Stimulated activated CD8-positive, alpha-beta memory T cell treated with anti-CD3 and anti-CD28 coated beads, Interleukin-4, amount 100 ng/mL, for 1 hour (primary cell): ENCODE measurements at regions not wholly inside any gene's neighbourhood (a gene's known extent, or its start where the extent isn't known, plus 50 kb on each side); places are given as distances from the start of the nearest gene placed in this dataset.
"Not testable (repeated sequence)": the region's sequence is repeated elsewhere in the genome, so short reads cannot be mapped to it uniquely, and the experiment has no call there.

ENCODE experiments used
- DNase-seq, 2 donors: peaks; one replicate each; pipeline ENCODE4 v3.0.0-alpha.2; 2020; ENCODE audit warnings: low read depth in 2 of 2, low spot score in 1 of 2

- not testable (repeated sequence) for DNase-seq
These were observed 388.6 kb upstream of the FRG1 start for GRCh38 chr4:189551931-189552670.

- not testable (repeated sequence) for DNase-seq
These were observed 380.1 kb upstream of the FRG1 start for GRCh38 chr4:189560605-189561004.

DNA sequence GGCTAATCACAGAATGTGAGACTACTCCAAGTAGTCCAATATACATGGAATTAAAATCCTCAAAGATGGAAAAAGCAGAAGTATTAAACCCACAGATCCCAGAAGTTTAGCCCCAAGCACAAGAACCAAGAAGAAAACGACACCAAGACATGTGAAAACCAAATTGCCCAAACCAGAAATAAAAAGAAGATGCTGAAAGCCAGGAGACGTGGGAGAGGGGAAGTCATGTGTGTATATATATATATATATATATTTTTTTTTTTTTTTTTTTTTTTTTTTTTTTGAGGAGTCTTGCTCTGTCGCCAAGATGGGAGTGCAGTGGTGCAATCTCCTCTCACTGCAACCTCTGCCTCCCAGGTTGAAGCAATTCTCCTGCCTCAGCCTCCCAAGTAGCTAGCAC lies 376.9 kb upstream of the FRG1 start:
- not testable (repeated sequence) for DNase-seq

- not testable (repeated sequence) for DNase-seq
These were observed 374.4 kb upstream of the FRG1 start for GRCh38 chr4:189566271-189566670.

GRCh38 chr4:189566900-189567299 lies 373.8 kb upstream of the FRG1 start:
- DNase-seq: not testable (repeated sequence)

- not testable (repeated sequence) for DNase-seq
These were observed 361.0 kb upstream of the FRG1 start for GRCh38 chr4:189579645-189580044.

GRCh38 chr4:189586908-189587632 lies 353.6 kb upstream of the FRG1 start:
- not testable (repeated sequence) for DNase-seq

DNA sequence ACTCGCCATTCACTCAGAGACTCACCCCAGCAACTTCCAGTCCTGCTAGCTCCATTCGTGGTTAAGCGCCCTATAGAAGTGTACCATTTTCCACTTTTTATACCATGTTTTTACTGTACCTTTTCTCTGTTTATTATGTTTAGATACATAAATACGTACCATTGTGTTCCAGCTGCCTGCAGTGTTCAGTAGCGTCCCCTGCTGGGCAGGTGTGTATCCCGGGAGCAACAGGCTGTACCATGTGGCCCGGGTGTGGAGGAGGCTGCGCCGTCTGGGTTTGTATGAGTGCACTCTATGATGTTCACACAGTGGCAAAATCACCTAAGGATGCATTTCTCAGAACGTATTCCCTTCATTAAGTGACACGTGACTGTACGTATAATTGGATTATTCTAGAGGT lies 351.5 kb upstream of the FRG1 start:
- DNase-seq: not testable (repeated sequence)

DNA sequence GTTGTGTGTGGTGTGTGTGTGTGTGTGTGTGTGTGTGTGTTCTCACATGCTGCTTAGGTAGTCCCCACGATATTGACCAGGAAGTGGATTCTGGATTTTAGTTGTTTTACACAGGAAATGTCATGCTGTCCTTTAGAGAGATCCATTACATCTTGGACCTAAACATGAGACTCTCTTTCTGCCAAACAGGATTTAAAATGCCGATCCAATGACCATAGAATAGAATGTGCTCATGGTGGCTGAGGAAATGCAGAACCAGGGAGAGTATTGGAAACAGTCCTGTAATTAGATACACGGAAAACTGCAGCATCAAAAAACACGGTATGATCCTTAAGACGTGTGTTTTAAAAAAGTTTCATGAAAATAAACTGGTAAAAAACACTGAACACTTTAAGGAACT lies 347.8 kb upstream of the FRG1 start:
- no peak for DNase-seq

DNA sequence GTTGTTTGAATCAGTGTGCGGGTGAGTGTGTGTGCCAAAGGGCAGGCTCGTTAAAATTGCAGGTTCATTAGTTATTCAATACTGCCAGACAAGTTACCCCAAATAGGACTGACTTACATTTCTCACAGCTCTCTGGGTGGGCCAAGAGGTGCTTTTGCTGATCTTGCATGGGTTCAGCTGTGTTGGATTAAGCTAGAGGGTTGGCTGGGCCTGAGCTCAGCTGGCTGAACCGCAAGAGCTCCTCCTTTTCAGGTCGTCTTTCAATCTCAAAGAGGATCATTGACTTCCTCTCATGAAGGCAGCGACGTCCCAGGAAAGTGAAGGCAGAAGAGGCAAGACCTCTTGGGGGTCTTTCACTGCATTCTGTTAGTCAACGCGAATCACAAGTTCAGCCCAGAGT lies 343.3 kb upstream of the FRG1 start:
- DNase-seq: no peak

GRCh38 chr4:189600264-189600663 lies 340.4 kb upstream of the FRG1 start:
- DNase-seq: no peak

DNA sequence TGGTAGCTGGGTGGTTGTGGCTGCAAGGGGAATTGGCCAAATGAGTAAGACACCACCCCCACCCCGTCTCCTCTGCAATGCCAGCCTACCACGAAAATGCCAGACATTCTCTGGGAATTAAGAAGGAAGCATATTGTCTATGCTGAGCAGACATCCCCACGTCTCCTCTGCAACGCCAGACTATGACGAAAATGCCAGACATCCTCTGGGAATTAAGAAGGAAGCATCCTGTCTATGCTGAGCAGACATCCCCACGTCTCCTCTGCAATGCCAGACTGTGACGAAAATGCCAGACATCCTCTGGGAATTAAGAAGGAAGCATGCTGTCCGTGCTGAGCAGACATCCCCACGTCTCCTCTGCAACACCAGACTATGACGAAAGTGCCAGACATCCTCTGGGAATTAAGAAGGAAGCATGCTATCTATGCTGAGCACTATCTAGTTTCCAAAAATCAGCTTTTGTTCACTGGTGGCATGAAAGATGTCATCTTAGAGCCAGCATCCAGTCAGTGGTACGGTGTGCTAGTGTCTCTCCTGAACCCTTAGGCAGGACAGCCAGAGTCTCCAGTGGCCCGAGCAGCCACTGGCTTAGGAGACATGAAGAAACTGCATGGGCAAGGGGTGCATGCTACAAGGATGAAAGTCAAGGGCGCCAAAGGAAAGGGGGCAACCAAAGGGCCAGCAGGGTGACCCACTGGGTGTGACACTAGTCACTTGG lies 339.8 kb upstream of the FRG1 start:
- no peak for DNase-seq

- DNase-seq: not testable (repeated sequence)
These were observed 337.8 kb upstream of the FRG1 start for GRCh38 chr4:189602827-189603226.

GRCh38 chr4:189610571-189610970 lies 330.1 kb upstream of the FRG1 start:
- DNase-seq: not testable (repeated sequence)

DNA sequence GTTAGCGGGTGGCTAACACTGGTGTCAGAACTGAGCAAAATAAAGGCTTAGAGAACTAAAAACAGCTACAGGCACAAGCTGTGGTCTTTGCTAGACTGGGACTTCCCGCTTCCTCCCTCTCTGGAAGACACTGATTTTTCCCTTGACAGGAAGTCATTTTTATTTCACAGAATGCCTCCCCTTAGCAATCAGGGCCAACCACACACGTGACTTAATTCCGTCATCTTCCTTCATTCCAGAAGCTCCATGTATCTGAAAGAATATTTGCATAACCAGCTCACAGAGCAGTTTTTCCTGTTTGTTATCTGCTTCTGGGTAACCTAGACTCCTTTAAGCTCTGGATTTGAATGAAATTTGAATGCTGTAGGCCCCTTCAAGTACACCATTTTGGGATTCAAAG lies 327.5 kb upstream of the FRG1 start:
- no peak for DNase-seq

DNA sequence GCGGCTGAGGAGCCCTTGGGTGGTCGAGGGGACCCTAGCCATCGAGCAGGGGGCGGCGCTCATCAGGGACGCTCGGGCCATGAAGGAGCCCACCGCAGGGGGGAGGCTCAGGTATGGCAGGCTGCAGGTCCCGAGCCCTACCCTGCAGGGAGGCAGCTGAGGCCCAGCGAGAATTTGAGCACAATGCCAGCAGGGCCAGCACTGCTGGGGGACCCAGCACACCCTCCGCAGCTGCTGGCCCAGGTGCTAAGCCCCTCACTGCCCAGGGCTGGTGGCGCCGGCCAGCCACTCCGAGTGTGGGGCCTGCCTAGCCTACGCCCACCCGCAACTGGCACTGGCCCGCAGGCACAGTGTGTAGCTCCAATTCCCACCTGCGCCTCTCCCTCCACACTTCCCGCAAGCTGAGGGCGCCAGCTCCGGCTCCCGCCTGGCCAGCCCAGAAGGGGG lies 325.4 kb upstream of the FRG1 start:
- DNase-seq: no peak

- DNase-seq: not testable (repeated sequence)
These were observed 322.9 kb upstream of the FRG1 start for GRCh38 chr4:189617741-189618140.

- not testable (repeated sequence) for DNase-seq
These were observed 321.0 kb upstream of the FRG1 start for GRCh38 chr4:189619441-189620250.

- not testable (repeated sequence) for DNase-seq
These were observed 318.1 kb upstream of the FRG1 start for GRCh38 chr4:189622574-189622973.

- not testable (repeated sequence) for DNase-seq
These were observed 313.6 kb upstream of the FRG1 start for GRCh38 chr4:189627041-189627440.

DNA sequence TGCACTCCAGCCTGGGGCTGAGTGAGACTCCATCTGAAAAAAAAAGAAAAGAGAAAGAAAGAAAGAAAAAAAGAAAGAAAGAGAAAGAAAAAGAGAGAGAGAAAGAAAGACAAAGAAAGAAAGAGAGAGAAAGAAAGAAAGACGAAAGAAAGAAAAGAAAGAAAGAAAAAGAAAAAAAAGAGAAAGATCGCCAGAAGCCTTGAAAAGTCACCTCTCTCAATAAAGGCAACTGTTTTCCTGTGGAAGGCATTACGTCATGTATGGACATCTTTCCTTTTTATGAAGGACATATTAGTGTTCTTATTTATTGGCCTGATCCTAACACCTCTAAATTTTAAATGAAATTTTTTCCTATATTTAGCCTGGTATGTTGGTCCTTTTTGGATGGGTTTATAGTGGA lies 310.9 kb upstream of the FRG1 start:
- DNase-seq: not testable (repeated sequence)
